ENCODE measurements at regions not wholly inside any gene's neighbourhood (a gene's known extent, or its start where the extent isn't known, plus 50 kb on each side); places are given as distances from the start of the nearest gene placed in this dataset.
A peak's percentile ranks its signal among the peaks of the same experiment; 100 is the strongest.

- H3K27ac Mint-ChIP-seq = no peak overlapping the region
- H3K4me1 Mint-ChIP-seq = peaks cover 20% of the 10 kb centered on the region
- peaks cover 16% of the 10 kb centered on the region for H3K9me3 Mint-ChIP-seq
- H3K36me3 Mint-ChIP-seq = peaks cover 3% of the 10 kb centered on the region
- H3K4me3 Mint-ChIP-seq = no peak overlapping the region
- DNase-seq (ENCODE audit: low spot score in 2 of 2, unreplicated experiment in 2 of 2) = no peak
- peaks cover 2% of the 10 kb centered on the region for H3K27me3 Mint-ChIP-seq (ENCODE audit: low read depth)
- no peak for TF ChIP-seq CTCF (IDR thresholded peaks at IDR 0.05; ENCODE audit: unreplicated experiment)
These were observed 659.4 kb upstream of the ADAMTS16 start for GRCh38 chr5:4480528-4481349.

- peaks cover 4% of the 10 kb centered on the region for H3K27me3 Mint-ChIP-seq (ENCODE audit: low read depth)
- no peak for DNase-seq (ENCODE audit: low spot score in 2 of 2, unreplicated experiment in 2 of 2)
- H3K9me3 Mint-ChIP-seq = peaks cover 6% of the 10 kb centered on the region
- H3K4me1 Mint-ChIP-seq = no peaks in the 10 kb centered on the region
- H3K27ac Mint-ChIP-seq = no peak overlapping the region
- peaks cover 3% of the 10 kb centered on the region for H3K36me3 Mint-ChIP-seq
- H3K4me3 Mint-ChIP-seq = no peak overlapping the region
- TF ChIP-seq CTCF (IDR thresholded peaks at IDR 0.05; ENCODE audit: unreplicated experiment) = no peak
These were observed 652.5 kb upstream of the ADAMTS16 start for GRCh38 chr5:4487581-4487980.

- H3K4me3 Mint-ChIP-seq = peak overlapping the region; percentile 45
- peak; percentile 20 for TF ChIP-seq CTCF (IDR thresholded peaks at IDR 0.05; ENCODE audit: unreplicated experiment)
- peaks cover 63% of the 10 kb centered on the region for H3K4me1 Mint-ChIP-seq
- peak overlapping the region; percentile 52 for H3K27ac Mint-ChIP-seq
- no peaks in the 10 kb centered on the region for H3K36me3 Mint-ChIP-seq
- DNase-seq (ENCODE audit: low spot score in 2 of 2, unreplicated experiment in 2 of 2) = peak; percentile 46 to 74
- peaks cover 18% of the 10 kb centered on the region for H3K27me3 Mint-ChIP-seq (ENCODE audit: low read depth)
- no peaks in the 10 kb centered on the region for H3K9me3 Mint-ChIP-seq
These were observed 628.0 kb upstream of the ADAMTS16 start for GRCh38 chr5:4511996-4512656.

GRCh38 chr5:4513381-4513780 lies 626.7 kb upstream of the ADAMTS16 start:
- no peak for TF ChIP-seq CTCF (IDR thresholded peaks at IDR 0.05; ENCODE audit: unreplicated experiment)

GRCh38 chr5:4514067-4514648 lies 626.0 kb upstream of the ADAMTS16 start:
- no peak overlapping the region for H3K4me3 Mint-ChIP-seq
- peaks cover 18% of the 10 kb centered on the region for H3K27me3 Mint-ChIP-seq (ENCODE audit: low read depth)
- peaks cover 64% of the 10 kb centered on the region for H3K4me1 Mint-ChIP-seq
- H3K27ac Mint-ChIP-seq = no peak overlapping the region
- no peaks in the 10 kb centered on the region for H3K36me3 Mint-ChIP-seq
- no peak for DNase-seq (ENCODE audit: low spot score in 2 of 2, unreplicated experiment in 2 of 2)
- TF ChIP-seq CTCF (IDR thresholded peaks at IDR 0.05; ENCODE audit: unreplicated experiment) = no peak
- H3K9me3 Mint-ChIP-seq = no peaks in the 10 kb centered on the region

More at GRCh38 chr5:4513381-4513780, 626.7 kb upstream of the ADAMTS16 start:
- no peaks in the 10 kb centered on the region for H3K36me3 Mint-ChIP-seq
- H3K4me1 Mint-ChIP-seq = peaks cover 66% of the 10 kb centered on the region
- no peak overlapping the region for H3K4me3 Mint-ChIP-seq
- H3K9me3 Mint-ChIP-seq = no peaks in the 10 kb centered on the region
- peaks cover 18% of the 10 kb centered on the region for H3K27me3 Mint-ChIP-seq (ENCODE audit: low read depth)
- H3K27ac Mint-ChIP-seq = no peak overlapping the region
- DNase-seq (ENCODE audit: low spot score in 2 of 2, unreplicated experiment in 2 of 2) = no peak
